K562 (cell line): ENCODE measurements at regions not wholly inside any gene's neighbourhood (a gene's known extent, or its start where the extent isn't known, plus 50 kb on each side); places are given as distances from the start of the nearest gene placed in this dataset.

Source experiments
- ATAC-seq: fragments of 200-7000 bp; cut with Tn5 transposase; 3 replicates; pipeline ENCODE4 v1.9.1; 2020; ENCODE audit warnings: moderate library complexity
- BruUV-seq: library from RNA; stranded (reverse); fragments of 400-500 nt; replicated peaks from 2 replicates; lab custom pipeline; 2021; lab: Mats Ljungman, UMichigan
- CTCF ChIA-PET: fragments of 300-600 bp; formaldehyde crosslinking; extraction: SDS; loops from one replicate; lab custom pipeline; 2021; ENCODE audit warnings: low intra/inter-chr PET ratio; lab: Yijun Ruan, JAX
- POLR2A ChIA-PET: fragments of 300-600, 350-650 bp; sonication (Branson Sonifier 250); formaldehyde crosslinking; extraction: SDS; loops from one replicate; lab custom pipeline; 2021; ENCODE audit warnings: antibody characterized with exemption, inconsistent platforms; lab: Yijun Ruan, JAX
- DNase-seq, 4 experiments: peaks; one replicate each; pipeline versions ENCODE4 v3.0.0 to v3.0.0-alpha.2; 2011 to 2018; ENCODE audit warnings: low spot score in 3 of 4, mixed read lengths in 3 of 4; ENCODE audit errors: extremely low read depth in 1 of 4
- FAIRE-seq: peaks from 2 replicates; lab custom pipeline; 2011; peaks lifted over from hg19 to GRCh38; lab: Jason Lieb, UNC
- H2AFZ ChIP-seq: 2 replicates; pipeline ENCODE4 v1.6.0; 2011; ENCODE audit warnings: low read depth, low read length, control low read depth, inconsistent platforms
- H3K27ac ChIP-seq: fragments of 200-600 bp; 3 replicates; pipeline ENCODE4 v1.8.0; 2011; ENCODE audit warnings: low read depth, mild to moderate bottlenecking, control low read depth, inconsistent platforms, low read length, moderate library complexity, mixed read lengths; ENCODE audit errors: extremely low read depth
- H3K27me3 ChIP-seq, 2 experiments: fragments of 300-600 bp in 1 of 2; 2 replicates in 1 of 2; 3 replicates in 1 of 2; pipeline versions ENCODE4 v1.6.0 to v1.8.0; 2011; ENCODE audit warnings: inconsistent platforms in 2 of 2, low read length in 2 of 2, mild to moderate bottlenecking in 1 of 2, mixed read lengths in 1 of 2, moderate library complexity in 1 of 2; ENCODE audit not compliant: control insufficient read depth in 2 of 2, insufficient read depth in 2 of 2
- H3K36me3 ChIP-seq: fragments of 300-600 bp; 3 replicates; pipeline ENCODE4 v1.8.0; 2011; ENCODE audit warnings: mild to moderate bottlenecking, low read length, inconsistent platforms; ENCODE audit not compliant: control insufficient read depth, insufficient read depth
- H3K4me1 ChIP-seq, 2 experiments: fragments of 200-600 bp in 1 of 2; replicated peaks in 1 of 2; 2 replicates in 1 of 2; 3 replicates in 1 of 2; pipeline versions ENCODE4 v1.5.1 to v1.8.0; 2011; ENCODE audit warnings: inconsistent platforms in 2 of 2, low read length in 2 of 2, mild to moderate bottlenecking in 1 of 2, mixed read lengths in 1 of 2, moderate library complexity in 1 of 2; ENCODE audit not compliant: control insufficient read depth in 2 of 2, insufficient read depth in 2 of 2
- H3K4me2 ChIP-seq: 2 replicates; pipeline ENCODE4 v1.6.1; 2011; ENCODE audit warnings: low read length, control low read depth, inconsistent platforms, mixed read lengths; ENCODE audit not compliant: insufficient read depth
- H3K4me3 ChIP-seq: fragments of 200-600 bp; sonication (generic), shearing (Covaris generic); 2 replicates; pipeline ENCODE4 v1.5.1; 2016; ENCODE audit warnings: control low read depth, inconsistent platforms
- H3K79me2 ChIP-seq: fragments of 200-600 bp; 3 replicates; pipeline ENCODE4 v1.8.0; 2011; ENCODE audit warnings: low read length, inconsistent platforms; ENCODE audit not compliant: control insufficient read depth, insufficient read depth
- H3K9ac ChIP-seq, 2 experiments: 2 replicates each; pipeline versions ENCODE4 v1.6.0 to v1.6.1; 2011; ENCODE audit warnings: low read depth in 2 of 2, low read length in 2 of 2, control low read depth in 1 of 2, inconsistent platforms in 1 of 2, mild to moderate bottlenecking in 1 of 2, mixed read lengths in 1 of 2; ENCODE audit not compliant: insufficient read depth in 1 of 2
- H3K9me1 ChIP-seq: one replicate; pipeline ENCODE4 v1.6.0; 2011; ENCODE audit warnings: inconsistent platforms, mild to moderate bottlenecking, low read length, moderate library complexity; ENCODE audit not compliant: control insufficient read depth, insufficient read depth
- H3K9me3 ChIP-seq: replicated peaks from 2 replicates; pipeline ENCODE4 v1.5.1; 2011; ENCODE audit warnings: low read depth, low read length, inconsistent platforms; ENCODE audit not compliant: control insufficient read depth, insufficient read depth
- H4K20me1 ChIP-seq: replicated peaks from 2 replicates; pipeline ENCODE4 v1.6.1; 2011; ENCODE audit warnings: low read length, inconsistent platforms, mixed read lengths; ENCODE audit not compliant: control insufficient read depth, insufficient read depth
- CBX3 ChIP-seq, 2 experiments: IDR thresholded peaks; 1 replicate in 1 of 2; 2 replicates in 1 of 2; pipeline ENCODE4 v1.6.1; 2012; ENCODE audit warnings: inconsistent platforms in 2 of 2, low read length in 2 of 2, borderline replicate concordance in 1 of 2, control low read depth in 1 of 2
- DACH1 ChIP-seq: fragments of 450-650 bp; IDR thresholded peaks from 2 replicates; pipeline ENCODE4 v1.6.1; 2018; ENCODE audit not compliant: partially characterized antibody
- EP300 ChIP-seq: IDR thresholded peaks from 2 replicates; pipeline ENCODE4 v1.6.1; 2012; ENCODE audit warnings: low read length, improper control_type of control experiment
- KLF16 ChIP-seq: IDR thresholded peaks from 2 replicates; pipeline ENCODE4 v1.6.1; 2016; ENCODE audit warnings: antibody characterized with exemption
- MGA ChIP-seq: fragments of 450-650 bp; IDR thresholded peaks from 2 replicates; pipeline ENCODE4 v1.6.1; 2016; ENCODE audit warnings: mild to moderate bottlenecking, moderate library complexity
- NBN ChIP-seq: fragments of 450-650 bp; IDR thresholded peaks from 2 replicates; pipeline ENCODE4 v1.6.1; 2016; ENCODE audit warnings: low read depth, mild to moderate bottlenecking
- USF2 ChIP-seq: sonication (generic); formaldehyde crosslinking; IDR thresholded peaks from 2 replicates; pipeline ENCODE4 v1.5.0; 2020; ENCODE audit warnings: missing genetic modification reagents
- ZNF143 ChIP-seq: sonication (generic); formaldehyde crosslinking; IDR thresholded peaks from 2 replicates; pipeline ENCODE4 v1.9.0; 2022; ENCODE audit warnings: mild to moderate bottlenecking, missing genetic modification reagents
- ZNF695 ChIP-seq: fragments of 450-650 bp; formaldehyde crosslinking; IDR thresholded peaks from 2 replicates; pipeline ENCODE4 v1.4.0; 2020; ENCODE audit warnings: mild to moderate bottlenecking, moderate library complexity
- WGBS: fragments of 100-300 bp; shearing (Covaris generic); methylation state at CpG from one replicate; pipeline ENCODE4 v1.1.6; 2016; ENCODE audit warnings: low coverage, mixed read lengths; ENCODE audit not compliant: insufficient coverage; ENCODE audit errors: missing lambda C conversion rate; 5-methylcytosine and 5-hydroxymethylcytosine counted together
- in situ Hi-C: fragments of 300-500 bp; cut with MboI; formaldehyde crosslinking; loops from 4 replicates; pipeline ENCODE4 v1.15.0; 2018; ENCODE audit warnings: inconsistent platforms, mixed read lengths
- intact Hi-C: fragments of 100-400 bp; cut with micrococcal nuclease; formaldehyde crosslinking; loops from 2 replicates; pipeline ENCODE4 v1.14.2; 2022

- H3K79me2 ChIP-seq = no peaks in the 10 kb centered on the region
- intact Hi-C loops = no loop called here
- H3K4me1 ChIP-seq = no peaks in the 10 kb centered on the region
- FAIRE-seq = no peak
- H3K9me1 ChIP-seq = no peaks in the 10 kb centered on the region
- POLR2A ChIA-PET = no interaction called here
- TF ChIP-seq MGA (no peak), DACH1 (no peak), ZNF143 (no peak), ZNF695 (CRISPR knock-in tag) (no peak), NBN (no peak), KLF16 (no peak), USF2 (CRISPR knock-in tag) (no peak), EP300 (no peak), CBX3 (IDR thresholded peaks at IDR 0.05; ENCODE audit: borderline replicate concordance in 1 of 2, low read length in 2 of 2) (no peak)
- TF ChIP-seq, all 486 proteins: peak for 0
- Histone ChIP-seq H3K27me3 (no peaks in the 10 kb centered on the region), H3K4me2 (no peak overlapping the region), H3K9ac (no peak overlapping the region), H4K20me1 (no peaks in the 10 kb centered on the region), H2AFZ (no peak overlapping the region), H3K9me3 (no peaks in the 10 kb centered on the region; the same call in 1 of the 2 replicates), H3K36me3 (no peaks in the 10 kb centered on the region), H3K4me3 (no peak overlapping the region), H3K27ac (no peak overlapping the region)
- in situ Hi-C loops = no loop called here
- DNase-seq (no peak), ATAC-seq (no peak)
- WGBS = 0% methylated on average over 5 of the region's 5 CpGs
- CTCF ChIA-PET = no interaction called here
- BruUV-seq = no TSS peak
Observed at GRCh38 chr12:42742716-42743115, 153.2 kb upstream of the PRICKLE1 start.
